GM19238 (cell line): ENCODE measurements at regions not wholly inside any gene's neighbourhood (a gene's known extent, or its start where the extent isn't known, plus 50 kb on each side); places are given as distances from the start of the nearest gene placed in this dataset.
"Not testable (repeated sequence)": the region's sequence is repeated elsewhere in the genome, so short reads cannot be mapped to it uniquely, and the experiment has no call there.

ENCODE experiments used
- DNase-seq: peaks from one replicate; pipeline ENCODE4 v3.0.0; 2011; ENCODE audit warnings: low spot score; ENCODE audit not compliant: insufficient read length

- DNase-seq, result no peak
Measured at GRCh38 chr10:125554753-125555152, 128.2 kb downstream of the TEX36 start.

DNA sequence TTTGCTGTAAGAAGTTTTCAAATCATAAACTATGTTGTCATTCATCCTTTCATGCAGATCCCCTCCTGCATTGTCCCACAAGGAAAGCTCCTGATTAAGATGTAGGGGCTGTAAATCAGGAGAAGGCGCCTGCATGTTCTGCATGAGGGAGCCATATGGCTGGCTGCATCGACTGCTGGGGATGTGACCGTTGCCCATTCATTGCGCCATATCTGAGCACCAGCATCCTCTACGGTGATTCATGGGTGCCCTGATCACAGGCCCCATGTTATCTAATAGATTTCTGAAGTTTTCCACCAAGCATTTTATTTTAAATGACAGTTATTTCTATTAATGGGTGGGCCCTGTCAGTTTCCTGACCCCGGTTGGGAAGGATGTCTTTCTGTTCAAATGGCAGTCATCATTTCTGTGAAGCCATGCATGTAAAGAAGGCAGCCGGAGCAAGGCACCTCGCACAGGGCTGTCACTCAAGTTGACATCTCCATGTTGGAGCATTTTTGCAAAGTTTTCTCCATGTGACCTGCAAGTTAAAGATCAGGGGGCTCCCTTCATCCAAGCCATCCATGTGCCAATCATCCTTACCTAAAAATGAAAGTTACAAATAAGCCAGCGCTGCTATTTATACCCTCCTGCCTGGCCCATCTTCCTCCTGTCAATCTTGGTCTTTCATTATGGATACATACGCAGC is 128.8 kb downstream of the TEX36 start:
- no peak for DNase-seq

- DNase-seq, result no peak
Measured at GRCh38 chr10:125553091-125553490, 129.9 kb downstream of the TEX36 start.

DNA sequence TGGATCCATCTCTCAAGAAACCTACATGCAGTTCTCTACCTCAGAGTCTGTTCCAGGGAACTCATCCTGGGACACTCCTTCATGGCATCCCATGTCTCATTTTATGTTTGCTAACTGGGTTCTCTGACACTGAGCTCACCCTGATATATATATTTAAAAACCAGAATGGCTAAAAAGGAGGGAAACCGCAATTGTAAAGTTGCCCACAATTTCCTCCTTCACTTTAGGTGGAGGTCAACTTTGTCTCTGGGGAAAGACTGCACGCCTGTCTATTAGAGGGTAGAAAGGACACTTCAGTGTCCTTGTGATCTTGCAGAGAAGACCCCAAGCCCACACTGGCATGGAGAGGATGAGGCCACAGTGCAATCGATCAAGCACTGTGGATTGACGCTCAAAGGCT is 131.7 kb downstream of the TEX36 start:
- no peak for DNase-seq

DNA sequence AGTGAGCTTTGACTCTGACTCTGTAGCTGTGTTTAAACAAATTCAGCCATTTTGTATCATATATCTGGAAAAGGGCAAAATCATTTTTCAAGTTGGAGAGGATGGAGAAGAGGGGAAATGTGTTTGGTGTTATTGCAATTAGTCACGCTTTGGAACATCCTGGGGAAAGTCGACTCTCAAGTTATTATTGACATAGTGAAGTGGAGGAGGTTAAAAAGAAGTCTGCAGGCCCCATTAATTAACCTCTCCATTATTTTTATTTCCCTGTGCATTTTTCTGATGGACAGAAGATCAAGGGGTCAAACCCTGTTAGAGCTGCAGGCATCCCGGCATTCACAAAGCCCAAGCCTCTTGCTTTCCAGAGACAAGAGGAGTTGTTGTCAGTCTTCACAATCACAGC is 132.6 kb downstream of the TEX36 start:
- no peak for DNase-seq

- no peak for DNase-seq
Measured at GRCh38 chr10:125549653-125550052, 133.3 kb downstream of the TEX36 start.

DNA sequence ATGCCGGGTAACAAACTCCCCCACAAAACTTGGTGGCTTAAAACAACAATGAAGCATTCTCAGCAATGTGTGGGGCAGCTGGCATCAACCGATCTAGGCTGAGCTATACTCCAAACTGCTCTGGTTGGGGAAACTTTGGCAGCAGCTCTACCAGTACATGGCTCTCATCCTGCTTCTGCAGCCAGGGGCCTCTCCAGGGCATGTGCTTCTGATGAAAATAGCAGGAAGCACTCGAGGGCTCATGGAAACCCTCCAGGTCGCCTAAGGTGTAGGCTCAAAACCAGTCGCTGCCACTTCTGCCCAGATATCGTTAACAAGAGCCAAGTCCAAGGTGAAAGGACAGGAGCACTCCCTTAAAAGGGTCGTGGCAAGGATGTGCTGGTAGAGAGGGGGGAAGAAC is 134.1 kb downstream of the TEX36 start:
- DNase-seq, result no peak

GRCh38 chr10:125548356-125548755 is 134.6 kb downstream of the TEX36 start:
- no peak for DNase-seq

DNA sequence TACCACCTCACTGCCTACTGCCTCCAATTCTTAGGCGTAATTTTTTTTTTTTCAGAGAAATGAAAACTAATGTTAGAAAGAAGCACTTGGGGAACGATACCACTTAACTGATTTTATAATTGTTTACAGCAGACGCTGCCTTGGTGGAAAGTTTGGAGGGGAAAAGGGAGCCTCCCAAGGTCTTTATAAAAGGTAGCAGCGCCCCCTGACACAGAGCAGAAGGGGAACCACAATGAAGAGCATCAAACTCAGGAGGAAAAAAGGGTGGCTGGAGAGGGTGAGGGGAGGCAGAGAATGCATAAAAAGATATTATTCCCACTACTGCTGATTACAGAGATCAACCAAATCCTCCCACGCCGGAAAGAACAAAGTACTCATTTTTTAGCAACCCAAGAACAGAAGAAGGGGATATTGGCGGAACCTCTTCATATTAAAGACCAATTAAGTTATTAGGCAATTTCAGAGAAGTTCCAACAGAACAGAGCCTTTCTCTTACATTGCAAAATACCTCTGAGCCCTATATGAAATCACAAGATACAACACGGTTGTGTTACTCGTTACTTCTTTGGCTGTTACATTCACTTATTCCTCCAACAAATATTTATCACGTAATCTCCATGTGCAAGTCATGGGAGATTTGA is 135.8 kb downstream of the TEX36 start:
- DNase-seq, result no peak

DNA sequence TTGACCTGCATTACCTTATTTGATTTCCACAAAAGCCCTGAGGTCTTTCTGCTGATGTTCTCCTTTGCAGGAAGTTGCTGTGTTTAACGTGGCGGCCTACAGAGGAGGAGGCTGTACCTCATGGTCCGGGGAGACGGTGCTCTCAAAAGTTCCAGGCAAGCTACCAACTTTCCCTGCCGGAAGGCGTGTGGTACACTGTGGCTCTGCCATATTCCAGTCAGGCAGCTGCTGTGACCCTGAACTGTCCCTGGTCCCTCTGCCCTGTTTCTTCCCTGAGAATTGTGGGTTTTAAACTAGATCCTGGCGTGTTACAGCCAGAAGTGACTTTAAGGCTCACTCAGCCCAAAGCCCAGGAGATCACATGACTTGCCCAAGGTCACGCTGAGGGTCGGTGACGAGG is 139.2 kb downstream of the TEX36 start:
- no peak for DNase-seq

DNA sequence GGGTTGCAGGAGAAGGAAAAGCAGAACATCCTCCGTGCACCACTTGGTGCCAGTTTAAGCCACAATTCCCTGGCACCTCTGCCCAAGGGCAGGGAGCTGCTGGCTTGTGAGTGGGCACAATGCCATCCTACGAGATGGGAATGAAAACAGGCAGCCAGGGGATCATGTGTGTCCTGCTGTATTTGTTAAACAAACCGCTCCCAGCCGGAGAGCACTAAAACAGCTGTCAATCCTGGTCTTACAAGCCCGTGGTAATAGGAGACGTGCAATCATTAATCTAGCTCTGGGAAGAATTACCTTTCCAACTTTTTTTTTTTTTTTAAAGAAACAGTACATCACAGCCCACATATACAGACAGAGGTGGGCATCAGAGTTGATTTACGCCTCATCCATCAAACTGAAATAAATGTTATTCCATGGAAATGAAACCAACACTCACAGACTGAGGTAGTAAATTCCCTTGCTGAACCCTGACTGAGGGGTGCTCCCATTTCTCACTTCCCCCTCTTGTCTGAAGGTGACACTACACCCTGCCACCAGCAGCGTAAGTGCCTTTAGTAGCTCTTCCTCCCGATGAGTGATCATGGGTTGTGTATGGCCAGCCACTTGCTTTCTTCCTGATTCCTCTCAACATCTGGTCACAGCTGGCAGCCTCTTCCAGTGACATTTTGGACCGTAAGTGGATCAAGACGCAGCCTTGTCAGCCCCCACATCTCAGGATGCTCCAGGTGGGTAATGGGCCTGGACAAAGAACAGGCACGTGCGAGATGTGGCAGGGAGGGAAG is 143.8 kb downstream of the TEX36 start:
- no peak for DNase-seq

DNA sequence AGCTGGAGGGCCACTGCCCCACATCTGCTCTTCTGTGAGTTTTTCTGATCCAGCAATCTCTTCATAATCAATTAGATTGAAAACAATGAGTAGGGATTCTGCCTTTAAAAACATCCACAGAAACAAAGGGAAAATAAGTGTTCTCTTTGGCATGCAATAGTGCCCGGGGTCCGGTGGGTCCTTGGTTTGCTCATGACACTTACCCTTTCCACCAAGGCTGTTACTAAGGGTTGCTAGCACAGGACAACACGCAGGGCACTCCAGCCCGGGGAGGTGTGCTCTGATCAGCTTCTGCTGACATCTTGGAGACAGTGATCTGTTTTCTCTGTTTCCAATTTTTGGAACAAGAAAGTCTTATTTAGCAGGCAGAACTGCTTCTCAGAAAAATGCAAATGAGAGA is 146.7 kb downstream of the TEX36 start:
- no peak for DNase-seq

GRCh38 chr10:125535559-125535958 is 147.4 kb downstream of the TEX36 start:
- DNase-seq, result no peak

DNA sequence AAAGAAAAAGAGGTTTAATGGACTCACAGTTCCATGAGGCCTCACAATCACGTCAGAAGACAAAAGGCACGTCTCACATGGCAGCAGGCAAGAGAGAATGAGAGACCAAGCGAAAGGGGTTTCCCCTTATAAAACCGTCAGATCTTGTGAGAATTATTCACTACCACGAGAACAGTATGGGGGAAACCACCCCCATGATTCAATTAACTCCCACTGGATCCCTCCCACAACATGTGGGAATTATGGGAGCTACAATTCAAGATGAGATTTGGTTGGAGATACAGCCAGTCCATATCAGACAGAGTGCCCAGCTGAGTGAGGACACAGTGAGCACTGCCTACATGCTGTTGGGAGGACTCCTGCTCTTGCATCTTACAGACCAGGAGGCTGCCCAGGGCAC is 148.4 kb downstream of the TEX36 start:
- DNase-seq, result no peak

DNA sequence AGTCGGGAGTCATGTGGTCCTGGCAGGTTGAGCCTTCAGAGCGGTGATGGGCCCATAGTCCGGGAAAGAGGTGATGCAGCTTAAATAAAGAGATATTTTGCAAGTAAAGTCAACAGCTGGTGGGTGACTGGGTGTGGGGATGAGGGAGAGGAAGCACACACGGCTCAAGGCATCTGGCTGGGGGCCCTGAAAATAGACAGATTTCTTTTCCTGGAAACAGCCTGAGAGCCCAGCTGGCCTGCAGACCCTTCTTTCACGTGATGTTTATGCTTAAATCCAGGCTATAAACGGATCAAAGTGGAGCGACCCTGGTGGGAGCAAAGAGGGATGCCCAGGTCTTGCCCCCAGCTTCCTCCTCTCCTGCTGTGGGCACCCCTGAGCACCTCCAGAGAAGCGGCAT is 149.1 kb downstream of the TEX36 start:
- DNase-seq, result no peak

DNA sequence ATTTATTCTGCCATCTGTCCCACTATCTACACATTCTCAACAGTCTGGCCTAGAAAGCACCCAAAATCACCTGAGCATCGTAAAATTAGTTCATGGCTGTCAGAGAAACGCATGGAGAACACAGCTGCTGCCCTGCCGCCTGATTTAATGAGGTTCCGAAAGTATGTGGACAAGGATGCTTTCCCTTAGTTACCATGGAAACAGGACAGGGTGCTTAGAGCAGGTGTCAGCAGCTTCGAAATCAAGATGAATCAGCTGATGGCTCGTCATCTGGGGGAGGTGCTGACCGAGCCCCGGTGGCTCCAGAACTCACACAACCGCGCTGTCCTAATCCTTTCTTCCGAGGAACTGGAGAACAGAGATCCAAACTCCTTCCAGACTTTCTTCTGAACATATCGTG is 151.5 kb downstream of the TEX36 start:
- DNase-seq, result no peak

DNA sequence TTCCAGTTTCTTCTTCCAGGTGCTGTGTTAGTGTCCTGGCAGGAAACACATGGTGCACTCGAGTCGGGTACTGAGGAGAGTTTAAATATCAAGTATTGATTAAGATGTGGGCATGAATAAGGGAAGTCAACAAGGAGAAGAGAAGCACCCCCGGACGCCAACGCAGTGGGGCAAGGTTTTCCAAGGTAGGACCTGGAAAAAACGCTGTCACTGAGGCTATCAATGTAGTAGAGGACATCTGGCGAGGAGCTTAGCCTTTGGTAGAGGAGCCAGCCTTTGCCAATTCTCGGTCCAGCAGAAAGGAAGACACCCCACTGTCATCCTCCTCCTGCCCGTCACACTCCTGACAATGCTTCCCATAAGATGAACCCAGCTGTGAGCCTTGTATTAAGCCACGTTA is 159.6 kb downstream of the TEX36 start:
- no peak for DNase-seq

- DNase-seq, result peak; percentile 34
Measured at GRCh38 chr10:125521721-125522680, 161.0 kb downstream of the TEX36 start.

GRCh38 chr10:125520968-125521367 is 162.0 kb downstream of the TEX36 start:
- no peak for DNase-seq

DNA sequence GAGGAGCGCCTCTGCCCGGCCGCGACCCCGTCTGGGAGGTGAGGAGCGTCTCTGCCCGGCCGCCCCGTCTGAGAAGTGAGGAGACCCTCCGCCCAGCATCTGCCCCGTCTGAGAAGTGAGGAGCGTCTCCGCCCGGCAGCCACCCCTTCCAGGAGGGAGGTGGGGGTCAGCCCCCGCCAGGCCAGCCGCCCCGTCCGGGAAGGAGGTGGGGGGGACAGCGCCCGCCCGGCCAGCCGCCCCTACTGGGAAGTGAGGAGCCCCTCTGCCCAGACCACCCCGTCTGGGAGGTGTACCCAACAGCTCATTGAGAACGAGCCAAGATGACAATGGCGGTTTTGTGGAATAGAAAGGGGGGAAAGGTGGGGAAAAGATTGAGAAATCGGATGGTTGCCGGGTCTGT is 164.6 kb downstream of the TEX36 start:
- DNase-seq, result not testable (repeated sequence)

- no peak for DNase-seq
Measured at GRCh38 chr10:125515571-125515970, 167.4 kb downstream of the TEX36 start.
